ENCODE measurements at regions not wholly inside any gene's neighbourhood (a gene's known extent, or its start where the extent isn't known, plus 50 kb on each side); places are given as distances from the start of the nearest gene placed in this dataset.

DNA sequence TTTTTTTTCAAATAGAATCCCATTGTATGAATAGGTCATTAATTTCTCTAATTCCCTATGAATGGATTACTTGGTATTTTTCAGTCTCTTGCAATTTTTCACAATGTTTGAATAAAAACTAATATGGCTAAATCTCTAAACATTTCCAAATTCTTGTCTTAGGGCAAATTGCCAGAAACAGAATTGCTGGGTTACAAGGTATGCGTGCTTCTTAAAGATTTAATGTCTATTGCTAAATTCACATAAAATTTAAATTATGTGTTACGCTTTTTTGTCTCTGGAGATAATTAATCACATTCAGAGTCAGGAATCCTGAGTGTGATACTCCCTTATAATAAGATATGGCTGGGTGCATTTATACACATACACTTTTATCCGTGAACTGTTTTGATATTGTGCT lies 264.5 kb upstream of the TBL1XR1 start:
- Histone ChIP-seq H3K23me2 (ENCODE audit: low read depth, low read length) (peaks cover 1% of the 10 kb centered on the region), H3K23ac (ENCODE audit: insufficient read length) (no peak overlapping the region), H3K14ac (ENCODE audit: insufficient read length) (no peak overlapping the region), H3K4ac (replicated peaks; ENCODE audit: insufficient read length, low read depth, low read length) (no peak overlapping the region), H2BK5ac (ENCODE audit: low read depth, low read length) (no peak overlapping the region), H4K5ac (ENCODE audit: insufficient read length, low read depth, low read length) (no peak overlapping the region), H4K8ac (ENCODE audit: extremely low read depth, insufficient read depth, low read length) (no peak overlapping the region), H3K4me3 (ENCODE audit: extremely low read depth in 1 of 4, insufficient read depth in 2 of 4, low read depth in 3 of 4, low read length in 4 of 4) (no peak overlapping the region), H2AFZ (ENCODE audit: low read length) (no peak overlapping the region), H4K91ac (replicated peaks; ENCODE audit: insufficient read length, low read length) (no peak overlapping the region), H3K4me2 (ENCODE audit: insufficient read depth in 1 of 2, low read depth in 2 of 2, low read length in 2 of 2) (no peak overlapping the region), H2BK120ac (replicated peaks; ENCODE audit: low read depth, low read length) (no peak overlapping the region), H3K9ac (replicated peaks in 1 of 4; ENCODE audit: extremely low read depth in 1 of 4, low read depth in 3 of 4, low read length in 3 of 4) (no peak overlapping the region), H3K79me1 (ENCODE audit: low read depth, low read length) (no peaks in the 10 kb centered on the region), H2BK12ac (ENCODE audit: low read depth, low read length) (no peak overlapping the region), H3K79me2 (ENCODE audit: control insufficient read depth in 1 of 2, insufficient read depth in 2 of 2, low read length in 2 of 2) (no peaks in the 10 kb centered on the region), H4K20me1 (replicated peaks in 1 of 2; ENCODE audit: control insufficient read depth in 1 of 2, insufficient read depth in 2 of 2, low read length in 2 of 2) (no peaks in the 10 kb centered on the region), H3K4me1 (replicated peaks in 1 of 4; ENCODE audit: control insufficient read depth in 3 of 4, insufficient read depth in 4 of 4, low read length in 3 of 4) (peaks cover 0 to 12% (median 3%) of the 10 kb centered on the region in 4 experiments; a peak in 4 of 7 replicates), H2AK5ac (ENCODE audit: low read depth, low read length) (no peak overlapping the region), H3K18ac (ENCODE audit: extremely low read depth, low read length) (no peak overlapping the region), H3K9me3 (ENCODE audit: insufficient read depth in 2 of 2, low read depth in 1 of 2, low read length in 1 of 2) (no peaks in the 10 kb centered on the region), H3K36me3 (ENCODE audit: control insufficient read depth in 2 of 4, insufficient read depth in 4 of 4, low read length in 3 of 4) (no peaks in the 10 kb centered on the region), H3K56ac (replicated peaks; ENCODE audit: insufficient read length, low read depth, low read length) (no peak overlapping the region), H2BK15ac (ENCODE audit: low read length) (no peak overlapping the region), H2BK20ac (ENCODE audit: low read length) (no peak overlapping the region), H3K27me3 (replicated peaks in 1 of 4; ENCODE audit: control insufficient read depth in 3 of 4, extremely low read depth in 1 of 4, insufficient read depth in 3 of 4, low read length in 3 of 4) (no peaks in the 10 kb centered on the region), H3K27ac (ENCODE audit: low read depth, low read length) (no peak overlapping the region)
- no peak for DNase-seq (ENCODE audit: low read depth in 1 of 2, low spot score in 2 of 2)
- POLR2A ChIA-PET (ENCODE audit: partially characterized antibody): no interaction called here
- 95% methylated on average over 3 of the region's 3 CpGs; no CpG with 5 or more reads in 1 of the 2 experiments for WGBS, 2 experiments (ENCODE audit: extremely low coverage in 1 of 2, insufficient coverage in 1 of 2, insufficient read length in 1 of 2, insufficient replicate concordance in 2 of 2, low coverage in 1 of 2, low lambda C conversion rate in 2 of 2, missing lambda C conversion rate in 1 of 2)
- CTCF ChIA-PET (ENCODE audit: partially characterized antibody): interaction anchor here (0.6 to 1.0 kb wide), 2 partner anchors 30 to 100 kb away, joined by 3 read pairs; no protein-coding TSS in a partner anchor
- no peak for FAIRE-seq
- TF ChIP-seq CEBPB (IDR thresholded peaks at IDR 0.05; ENCODE audit: low read depth, low read length): no peak
- TF ChIP-seq BRCA1 (IDR thresholded peaks at IDR 0.05; ENCODE audit: low read depth, low read length): no peak
- TF ChIP-seq SP2 (IDR thresholded peaks at IDR 0.05; ENCODE audit: low read length): no peak
- no peak for TF ChIP-seq FOSL1 (IDR thresholded peaks at IDR 0.05; ENCODE audit: insufficient read depth, low read depth, low read length)
- TF ChIP-seq SAP30 (IDR thresholded peaks at IDR 0.05; ENCODE audit: insufficient read depth, insufficient replicate concordance, low read length): no peak
- no peak for TF ChIP-seq TBP (IDR thresholded peaks at IDR 0.05; ENCODE audit: low read depth, low read length)
- TF ChIP-seq, protein P1, sequence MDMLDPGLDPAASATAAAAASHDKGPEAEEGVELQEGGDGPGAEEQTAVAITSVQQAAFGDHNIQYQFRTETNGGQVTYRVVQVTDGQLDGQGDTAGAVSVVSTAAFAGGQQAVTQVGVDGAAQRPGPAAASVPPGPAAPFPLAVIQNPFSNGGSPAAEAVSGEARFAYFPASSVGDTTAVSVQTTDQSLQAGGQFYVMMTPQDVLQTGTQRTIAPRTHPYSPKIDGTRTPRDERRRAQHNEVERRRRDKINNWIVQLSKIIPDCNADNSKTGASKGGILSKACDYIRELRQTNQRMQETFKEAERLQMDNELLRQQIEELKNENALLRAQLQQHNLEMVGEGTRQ (IDR thresholded peaks at IDR 0.05; ENCODE audit: low read length): no peak
- no peak for TF ChIP-seq SRF (IDR thresholded peaks at IDR 0.05; ENCODE audit: low read depth, low read length)
- no peak for TF ChIP-seq EP300 (IDR thresholded peaks at IDR 0.05; ENCODE audit: borderline replicate concordance in 1 of 2, low read depth in 2 of 2, low read length in 2 of 2)
- TF ChIP-seq EGR1 (IDR thresholded peaks at IDR 0.05; ENCODE audit: borderline replicate concordance, low read depth, low read length): no peak
- no peak for TF ChIP-seq PHF8 (conservative IDR thresholded peaks at IDR 0.05; ENCODE audit: low read depth, low read length)
- TF ChIP-seq SIRT6 (IDR thresholded peaks at IDR 0.05; ENCODE audit: low read length): no peak
